ENCODE measurements at regions not wholly inside any gene's neighbourhood (a gene's known extent, or its start where the extent isn't known, plus 50 kb on each side); places are given as distances from the start of the nearest gene placed in this dataset.
"Not testable (repeated sequence)": the region's sequence is repeated elsewhere in the genome, so short reads cannot be mapped to it uniquely, and the experiment has no call there.

DNA sequence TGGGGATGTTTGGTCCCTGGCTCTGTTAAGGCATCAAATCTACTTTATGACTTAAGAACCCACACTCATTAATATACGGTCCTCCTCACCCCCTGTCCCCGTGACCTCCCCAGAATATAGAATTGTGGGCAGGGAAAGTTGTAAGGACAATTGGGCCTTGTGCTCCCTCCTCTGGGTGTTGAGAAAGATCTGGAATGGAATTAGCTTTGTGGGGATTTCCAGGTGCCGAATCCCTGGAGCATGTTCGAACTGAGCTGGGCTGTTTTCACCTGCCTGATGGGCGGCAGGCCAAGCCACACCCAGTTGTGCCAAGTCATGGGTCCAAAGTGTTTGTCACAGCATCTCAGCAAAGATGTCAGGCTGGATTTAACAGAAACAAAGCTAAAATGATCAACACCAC, 349.3 kb upstream of the KLF3 start:
- DNase-seq, result no peak

DNA sequence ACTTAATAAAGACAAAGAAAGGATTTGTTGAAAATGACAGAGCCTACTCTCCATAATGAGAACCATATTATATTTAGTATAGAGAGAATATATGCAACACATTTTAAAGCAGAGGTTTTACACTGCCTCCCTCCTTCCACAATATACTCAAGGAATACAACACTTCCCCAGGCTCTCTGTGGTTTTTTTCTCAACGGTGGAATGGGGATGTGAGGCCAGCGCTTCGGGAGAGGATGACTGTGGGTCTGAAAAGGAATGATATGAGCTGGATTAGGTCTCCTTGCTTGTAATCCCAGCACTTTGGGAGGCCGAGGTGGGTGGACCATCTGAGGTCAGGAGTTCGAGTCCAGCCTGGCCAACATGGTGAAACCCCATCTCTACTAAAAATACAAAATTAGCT, 348.7 kb upstream of the KLF3 start:
- no peak for DNase-seq

DNA sequence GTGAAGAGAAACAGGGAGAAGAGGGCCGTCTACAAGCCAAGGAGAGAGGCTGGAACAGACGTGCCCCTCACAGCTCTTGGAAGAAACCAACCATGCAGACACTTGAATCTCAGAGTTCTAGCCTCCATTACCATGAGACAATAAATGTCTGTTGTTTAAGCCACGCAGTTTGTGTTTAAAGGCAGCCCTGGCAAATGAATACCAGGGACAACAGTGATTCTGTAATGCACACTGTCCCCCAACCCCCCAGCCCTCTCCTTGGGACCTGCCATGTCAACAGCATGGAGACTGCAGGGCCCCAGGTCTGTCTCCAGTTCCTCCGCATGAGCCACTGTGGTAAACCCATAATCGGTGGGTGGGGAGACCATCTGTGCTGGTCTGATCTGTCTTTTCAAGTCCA, 348.0 kb upstream of the KLF3 start:
- no peak for DNase-seq

DNA sequence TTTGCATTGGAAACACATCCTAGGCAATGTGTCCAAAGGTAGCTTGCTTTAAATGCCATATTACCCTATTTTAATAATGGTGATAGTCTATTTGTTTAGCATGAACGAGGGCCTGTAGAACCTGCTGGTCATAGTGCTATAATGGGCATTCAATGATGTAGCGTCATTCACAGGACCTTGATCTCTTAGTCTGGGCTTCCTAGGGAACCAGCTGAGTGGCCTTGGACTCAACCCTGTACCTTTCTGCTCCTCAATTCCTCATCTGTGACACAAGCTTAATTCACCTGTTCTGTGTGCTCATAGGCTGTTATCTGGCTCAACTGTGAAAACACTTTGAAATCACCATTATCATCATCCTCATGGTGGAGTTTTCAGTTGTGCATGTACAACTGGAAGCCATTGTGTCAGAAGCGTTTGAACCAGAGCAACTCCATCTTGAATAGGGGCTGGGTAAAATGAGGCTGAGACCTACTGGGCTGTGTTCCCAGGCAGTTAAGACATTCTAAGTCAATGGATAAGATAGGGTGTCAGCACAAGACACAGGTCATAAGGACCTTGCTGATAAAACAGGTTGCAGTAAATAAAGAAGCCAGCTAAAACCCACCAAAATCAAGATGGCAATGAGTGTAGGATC, 346.8 kb upstream of the KLF3 start:
- no peak for DNase-seq

DNA sequence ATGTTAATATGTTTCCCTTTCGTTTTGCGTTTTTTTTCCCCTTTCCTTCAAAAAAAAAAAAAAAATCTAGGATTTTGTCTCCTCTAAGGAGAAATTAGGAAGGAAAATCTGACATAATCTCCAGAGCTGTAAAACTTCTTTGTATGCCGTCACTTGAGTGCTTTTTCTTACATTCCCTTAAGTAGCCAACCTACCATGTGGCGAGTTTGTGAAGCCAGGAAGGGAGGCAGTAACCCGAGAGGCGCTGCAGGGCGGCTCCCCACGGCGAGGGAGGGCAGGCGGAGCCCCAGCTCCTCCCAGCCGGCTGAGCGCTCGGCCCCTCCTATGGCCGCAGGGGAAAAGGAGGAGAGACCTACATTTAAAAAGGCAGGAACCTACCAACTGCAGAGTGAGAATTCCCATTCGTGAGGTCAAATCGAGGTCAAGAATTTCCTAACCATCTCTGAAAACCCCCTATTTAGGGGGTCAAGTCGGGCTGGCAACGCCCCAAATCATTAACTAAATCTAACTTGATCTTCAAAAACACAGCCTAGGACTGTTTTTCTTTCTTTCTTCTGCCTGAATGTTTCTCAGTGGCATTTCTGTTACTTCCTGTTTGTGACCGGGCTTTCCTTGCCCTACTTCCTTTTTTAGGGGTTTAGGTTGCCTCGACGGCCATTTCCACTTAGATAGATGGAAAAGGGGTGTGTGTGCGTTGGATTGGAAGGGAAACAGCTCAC, 345.1 kb upstream of the KLF3 start:
- DNase-seq, result peak; percentile 68 to 79

DNA sequence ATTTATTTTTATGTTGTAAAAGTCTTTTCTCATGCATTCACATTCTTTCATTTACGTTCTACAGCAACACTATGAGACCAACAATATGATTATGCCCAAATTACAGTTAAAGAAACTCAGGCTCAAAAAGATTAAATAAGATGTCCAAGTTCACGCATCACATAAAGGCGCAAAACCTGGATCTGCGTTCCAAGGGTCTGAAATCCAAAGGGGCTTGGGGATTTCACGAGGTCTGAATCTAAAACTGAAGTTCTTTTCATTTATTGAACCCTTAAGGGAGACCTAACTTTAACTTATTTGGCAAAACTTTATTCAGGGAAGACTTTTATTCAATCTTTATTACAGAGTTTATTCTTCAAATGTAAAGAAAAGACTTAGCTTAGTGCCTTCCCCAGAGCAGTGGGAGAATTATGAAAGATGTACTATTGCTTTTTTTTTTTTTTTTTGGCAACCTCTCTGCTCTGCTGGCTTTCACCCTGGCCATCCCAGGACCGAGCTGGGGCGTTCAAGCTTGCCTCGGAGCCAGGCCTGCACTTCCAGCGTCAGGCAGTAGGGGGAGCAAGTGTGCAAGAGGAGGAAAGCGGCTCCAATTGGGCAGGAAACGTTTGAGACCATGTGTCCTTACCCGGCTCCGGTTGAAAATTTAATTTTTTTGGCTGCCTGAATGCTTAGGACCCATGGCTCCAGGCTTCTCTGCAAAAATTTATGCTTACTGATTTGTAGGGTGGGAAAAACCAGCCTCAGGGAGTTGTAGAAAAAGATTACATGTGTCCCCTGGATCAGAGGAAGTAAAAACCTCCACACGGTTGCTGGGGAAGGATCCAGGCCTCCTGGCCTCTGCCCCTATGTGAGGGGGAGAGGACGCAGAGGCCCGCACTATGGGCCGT, 344.3 kb upstream of the KLF3 start:
- DNase-seq, result peak; percentile 86 to 90

DNA sequence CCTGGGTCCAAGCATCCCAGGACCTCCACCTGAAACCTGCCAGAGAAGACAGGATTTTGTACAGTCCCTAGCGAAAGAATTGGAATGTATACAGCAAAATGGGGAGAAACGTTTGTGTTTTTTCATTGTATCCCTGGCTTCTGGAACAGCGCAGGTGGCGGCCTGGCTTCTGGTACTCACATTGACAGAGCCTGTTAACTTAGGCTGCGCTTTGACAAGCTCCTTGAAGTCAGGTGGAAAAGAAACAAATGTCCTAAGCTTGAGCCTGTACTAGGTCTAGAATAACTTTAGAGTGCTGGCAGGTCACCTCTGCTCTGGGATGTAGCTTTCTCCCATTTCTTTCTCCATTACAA, 343.7 kb upstream of the KLF3 start:
- DNase-seq, result no peak

DNA sequence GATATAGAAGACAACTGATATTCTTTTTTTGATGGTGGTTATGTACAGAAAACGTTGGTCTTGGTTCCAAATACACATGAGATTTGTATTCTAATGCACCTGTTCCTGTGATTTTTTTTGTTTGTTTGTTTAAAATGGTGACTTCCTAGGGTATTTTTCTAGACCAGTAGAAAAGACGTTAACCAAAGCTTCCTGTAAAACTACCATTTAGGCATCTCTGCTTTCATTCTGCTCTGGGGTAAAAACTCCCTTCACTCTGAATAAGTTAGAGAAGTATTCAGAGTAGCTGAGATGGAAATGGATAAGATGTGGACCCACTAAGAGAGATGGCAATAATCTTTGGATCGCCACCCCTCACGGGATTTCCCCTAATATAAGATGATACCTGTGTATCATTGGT, 343.2 kb upstream of the KLF3 start:
- DNase-seq, result no peak

DNA sequence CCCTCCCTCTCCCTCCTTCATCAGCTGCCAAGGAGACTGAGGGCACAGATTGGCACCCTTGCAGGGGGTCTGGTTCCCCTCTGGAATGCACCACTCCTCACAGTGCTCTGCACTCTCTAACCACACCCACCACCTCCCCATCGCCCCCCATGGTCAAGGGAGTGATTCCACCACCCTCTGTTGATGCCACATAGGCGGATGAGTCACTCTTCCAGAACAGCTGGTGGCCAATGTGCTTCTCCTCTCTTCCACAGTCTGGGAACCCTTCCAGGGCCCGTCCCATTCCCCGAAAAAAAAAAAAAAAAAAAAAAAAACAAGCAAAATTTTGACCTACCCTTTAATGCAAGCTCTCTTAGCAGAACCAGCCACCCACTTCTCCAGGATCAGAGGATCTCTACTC, 341.3 kb upstream of the KLF3 start:
- no peak for DNase-seq

DNA sequence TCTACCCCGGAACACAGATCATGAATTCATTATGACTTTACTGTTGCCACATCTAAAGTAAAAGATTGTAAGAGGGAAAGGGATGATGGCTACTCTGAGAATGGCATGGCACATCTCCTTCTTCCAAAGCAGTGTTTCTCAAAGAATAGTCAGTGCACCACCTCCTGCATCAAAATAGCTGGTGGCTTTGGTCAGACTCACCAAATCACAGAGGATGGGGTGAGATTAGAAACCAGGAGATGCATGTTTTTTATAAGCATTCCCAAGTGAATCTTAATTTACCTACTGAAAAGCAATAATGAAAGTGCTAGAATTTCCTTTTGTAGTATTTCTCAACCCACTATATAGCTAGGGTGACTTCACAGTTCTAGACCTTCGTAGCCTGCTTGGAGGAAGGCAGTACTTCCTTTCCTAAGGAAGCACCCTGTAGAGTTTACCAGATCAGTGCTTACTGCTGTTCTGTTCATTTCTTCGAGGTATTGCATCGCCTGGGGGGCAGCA, 340.8 kb upstream of the KLF3 start:
- no peak for DNase-seq

DNA sequence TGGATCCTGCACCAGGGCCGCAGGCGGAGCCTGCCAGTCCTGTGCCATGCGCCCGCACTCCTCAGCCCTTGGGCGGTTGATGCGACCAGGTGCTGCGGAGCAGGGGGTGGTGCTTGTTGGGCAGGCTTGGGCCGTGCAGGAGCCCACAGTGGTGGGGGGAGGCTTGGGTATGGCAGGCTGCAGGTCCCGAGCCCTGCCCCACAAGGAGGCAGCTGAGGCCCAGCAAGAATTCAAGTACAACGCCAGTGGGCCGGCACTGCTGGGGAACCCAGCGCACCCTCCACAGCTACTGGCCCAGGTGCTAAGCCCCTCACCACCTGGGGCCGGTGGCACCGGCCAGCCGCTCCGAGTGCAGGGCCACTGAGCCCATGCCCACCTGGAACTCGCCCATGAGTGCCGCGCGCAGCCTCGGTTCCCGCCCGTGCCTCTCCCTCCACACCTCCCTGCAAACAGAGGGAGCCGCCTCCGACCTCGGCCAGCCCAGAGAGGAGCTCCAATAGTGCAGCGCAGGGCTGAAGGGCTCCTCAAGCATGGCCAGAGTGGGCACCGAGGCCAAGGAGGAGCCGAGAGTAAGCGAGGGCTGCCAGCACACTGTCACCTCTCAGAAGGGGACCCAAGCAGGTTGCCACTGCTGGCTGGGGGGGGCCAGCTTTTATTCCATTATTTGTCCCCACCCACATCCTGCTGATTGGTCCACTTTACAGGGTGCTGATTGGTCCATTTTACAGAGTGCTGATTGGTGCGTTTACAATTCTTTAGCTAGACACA, 339.0 kb upstream of the KLF3 start:
- DNase-seq, result no peak

DNA sequence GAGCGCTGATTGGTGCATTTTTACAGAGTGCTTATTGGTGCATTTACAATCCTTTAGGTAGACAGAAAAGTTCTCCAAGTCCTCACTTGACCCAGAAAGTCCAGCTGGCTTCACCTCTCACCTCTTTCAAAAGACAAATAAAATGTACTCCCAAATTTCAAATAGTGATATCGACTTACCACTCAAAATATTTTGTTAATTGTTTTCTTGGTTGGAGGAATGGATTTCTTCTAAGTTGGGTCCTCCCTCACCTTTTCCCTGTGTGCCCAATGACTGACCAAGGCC, 338.4 kb upstream of the KLF3 start:
- no peak for DNase-seq

DNA sequence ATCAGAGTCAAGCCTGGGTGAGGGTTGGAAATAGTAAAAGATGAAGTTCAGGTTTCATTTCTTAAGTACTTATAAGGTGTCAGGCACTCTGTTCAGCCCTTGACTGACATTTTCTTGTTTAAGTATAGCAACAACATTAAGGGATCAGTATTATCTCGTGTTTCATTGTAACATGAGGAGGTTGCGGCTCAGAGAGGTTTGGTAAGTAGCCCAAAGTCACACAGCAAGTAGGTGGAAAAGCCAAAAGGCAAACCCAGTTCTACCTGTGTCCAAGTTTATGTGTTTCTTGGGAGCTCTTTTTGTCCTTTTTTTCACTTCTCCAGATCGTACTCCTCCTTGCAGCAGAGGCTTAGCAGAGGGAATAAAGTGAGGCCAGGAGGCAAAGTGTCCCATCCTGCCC, 337.5 kb upstream of the KLF3 start:
- no peak for DNase-seq

DNA sequence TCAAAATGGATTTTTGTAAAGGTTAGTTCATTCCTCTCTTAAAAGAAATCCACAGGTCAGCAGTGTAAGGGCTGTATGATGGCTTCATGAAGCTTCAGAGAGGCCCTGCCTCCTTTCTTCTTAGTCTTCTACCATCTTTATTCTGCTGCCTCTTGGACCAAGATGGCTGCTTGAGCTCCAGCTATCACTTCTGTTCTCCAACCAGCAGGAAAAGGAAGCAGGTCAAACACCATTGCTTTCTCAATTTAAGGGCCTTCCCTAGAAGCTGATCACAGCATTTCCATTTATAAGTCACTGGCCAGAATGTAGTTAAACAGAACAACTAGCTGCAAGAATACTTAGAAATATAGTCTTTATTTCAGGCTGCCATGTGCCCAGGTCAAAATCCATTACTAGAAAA, 336.8 kb upstream of the KLF3 start:
- DNase-seq, result no peak

DNA sequence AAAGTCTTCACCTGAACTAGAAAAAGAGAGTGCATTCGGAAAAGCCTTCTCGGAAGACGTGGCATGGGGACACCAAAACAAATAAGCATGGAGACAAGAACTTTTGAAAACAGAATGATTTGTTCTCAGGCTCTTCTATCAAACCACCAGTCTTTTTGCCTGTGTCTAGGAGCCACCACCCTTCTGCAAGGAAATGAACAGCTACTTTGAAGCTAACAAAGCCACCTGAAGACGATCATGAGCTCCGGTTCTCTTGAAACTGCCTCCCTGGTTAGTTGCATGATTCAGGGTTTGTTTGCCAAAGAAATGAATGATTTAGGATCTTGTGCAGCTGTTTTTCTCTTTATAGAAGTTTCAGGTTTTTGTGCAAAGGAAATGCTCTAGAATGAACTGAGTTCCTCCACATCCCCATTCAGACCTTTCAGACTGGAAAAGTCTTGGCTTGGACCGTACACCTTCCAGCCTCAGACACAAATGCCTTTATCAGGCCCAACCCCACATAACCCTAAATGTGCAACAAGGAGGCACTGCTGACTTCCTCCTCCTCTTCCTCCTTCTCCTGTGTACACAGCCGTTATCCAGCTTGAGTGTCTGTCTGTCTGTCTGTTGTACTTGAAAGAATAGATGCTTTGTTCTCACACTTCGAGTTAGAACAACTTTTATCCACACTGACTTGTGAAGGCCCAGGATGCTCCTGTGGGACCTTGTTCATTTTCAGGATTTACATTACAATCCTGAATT, 334.8 kb upstream of the KLF3 start:
- peak; percentile 27 to 34 for DNase-seq

DNA sequence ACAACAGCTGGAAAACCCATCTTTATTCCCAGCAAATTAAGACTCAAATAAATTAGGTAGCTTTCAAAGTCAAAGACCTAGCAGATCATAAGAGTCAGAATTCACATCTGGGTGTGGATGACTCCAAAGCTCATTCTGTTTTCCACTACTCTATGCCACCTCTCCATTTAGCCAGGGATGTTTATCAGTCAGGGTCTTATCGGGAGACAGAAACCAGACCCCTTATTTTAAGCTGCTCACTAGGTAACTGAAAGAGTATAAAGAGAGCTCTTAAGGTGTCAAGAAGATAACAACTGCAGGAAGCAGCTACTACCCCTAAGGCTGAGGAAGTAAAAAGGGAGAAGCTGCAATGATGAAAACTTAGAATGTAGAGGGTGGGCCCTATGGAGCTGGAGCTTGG, 333.7 kb upstream of the KLF3 start:
- DNase-seq, result no peak

DNA sequence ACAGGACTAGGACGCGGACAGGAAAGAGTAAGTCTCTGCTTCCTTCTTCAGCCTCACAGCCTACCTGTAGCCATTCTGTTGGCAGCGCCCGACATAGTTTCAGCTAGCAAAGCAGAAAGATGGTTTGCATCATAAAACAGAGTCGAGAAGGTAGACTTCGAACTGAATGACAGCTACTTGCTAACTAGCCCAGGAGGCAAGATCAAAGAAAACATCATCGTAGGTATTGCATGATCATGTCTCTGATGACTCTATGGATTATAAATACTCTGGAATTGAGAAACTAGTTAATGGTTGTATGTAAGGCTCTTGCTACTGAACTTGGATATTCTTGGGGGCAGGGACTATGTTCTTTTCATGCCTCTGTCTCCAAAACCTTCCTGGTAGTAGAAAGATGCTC, 333.1 kb upstream of the KLF3 start:
- no peak for DNase-seq

DNA sequence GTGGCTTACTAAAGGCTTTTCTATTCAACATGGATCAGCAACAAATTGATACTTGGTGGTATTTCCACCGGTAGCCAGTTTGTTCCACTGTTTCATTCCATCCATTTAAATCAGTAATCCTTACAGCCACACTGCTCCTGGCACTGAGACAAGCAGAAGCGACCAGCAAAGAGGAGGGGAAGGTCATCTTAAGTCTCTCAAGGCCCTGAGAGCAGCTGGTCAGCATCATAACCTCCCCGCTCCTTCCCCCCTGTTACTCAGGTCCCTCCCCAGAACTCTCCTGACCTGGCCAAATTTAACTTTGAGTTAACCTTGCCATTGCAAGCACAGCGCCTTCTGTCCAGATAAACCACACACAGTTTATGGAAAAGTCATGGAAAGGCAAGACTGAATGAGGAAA, 331.3 kb upstream of the KLF3 start:
- DNase-seq, result no peak

DNA sequence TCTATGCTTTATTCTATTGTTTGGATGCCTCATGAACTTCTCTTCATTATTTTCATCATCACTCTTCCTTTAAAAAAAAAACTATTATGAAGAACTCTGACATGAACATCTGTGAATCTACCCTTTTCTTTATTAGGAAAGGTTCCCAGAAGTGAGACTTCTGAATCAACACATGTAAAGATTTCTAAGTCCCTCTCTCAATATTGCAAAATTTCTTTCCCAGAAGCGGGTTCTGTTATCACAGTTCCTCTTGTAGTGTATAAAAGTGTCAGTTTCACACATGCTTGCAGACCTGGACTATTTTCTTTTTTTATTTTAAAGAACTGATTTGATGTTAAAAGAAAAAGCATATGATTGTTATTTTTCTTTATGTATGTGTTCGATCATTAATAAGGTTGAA, 330.8 kb upstream of the KLF3 start:
- DNase-seq, result no peak

DNA sequence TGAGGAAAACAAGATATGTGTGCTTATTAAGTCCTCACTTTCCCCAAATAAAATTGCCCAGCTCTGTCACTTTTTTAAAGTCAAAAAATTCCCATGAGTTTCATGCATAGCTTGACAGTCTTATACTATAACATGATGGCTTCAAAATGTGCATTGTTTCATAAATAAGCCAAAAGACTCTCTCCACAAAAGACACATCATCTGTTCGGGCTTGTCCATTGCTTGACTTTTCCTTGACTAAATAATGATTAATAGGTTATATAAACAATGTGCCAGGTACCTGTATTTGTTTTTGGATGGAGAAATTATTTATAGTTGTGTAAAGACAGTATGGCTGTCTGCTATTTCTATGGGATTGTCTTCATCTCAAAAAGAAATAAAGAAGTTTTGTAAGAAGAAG, 329.2 kb upstream of the KLF3 start:
- no peak for DNase-seq

DNA sequence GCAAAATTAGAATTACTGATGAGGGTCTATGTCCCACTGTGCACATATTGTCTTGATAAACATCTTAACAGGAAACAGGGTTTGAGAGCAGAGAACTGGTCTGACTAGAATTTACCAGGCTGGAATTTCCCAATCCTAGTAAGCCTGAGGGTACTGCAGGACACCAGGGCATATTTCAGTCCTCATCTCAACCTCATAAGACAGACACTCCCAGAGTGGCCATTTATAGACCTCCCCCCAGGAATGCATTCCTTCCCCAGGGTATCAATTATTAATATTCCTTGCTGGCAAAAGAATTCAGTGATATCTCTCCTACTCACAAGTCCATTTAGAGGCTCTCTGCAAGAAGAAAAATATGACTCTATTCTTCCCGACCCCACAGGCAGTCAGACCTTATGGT, 325.1 kb upstream of the KLF3 start:
- DNase-seq, result not testable (repeated sequence)

DNA sequence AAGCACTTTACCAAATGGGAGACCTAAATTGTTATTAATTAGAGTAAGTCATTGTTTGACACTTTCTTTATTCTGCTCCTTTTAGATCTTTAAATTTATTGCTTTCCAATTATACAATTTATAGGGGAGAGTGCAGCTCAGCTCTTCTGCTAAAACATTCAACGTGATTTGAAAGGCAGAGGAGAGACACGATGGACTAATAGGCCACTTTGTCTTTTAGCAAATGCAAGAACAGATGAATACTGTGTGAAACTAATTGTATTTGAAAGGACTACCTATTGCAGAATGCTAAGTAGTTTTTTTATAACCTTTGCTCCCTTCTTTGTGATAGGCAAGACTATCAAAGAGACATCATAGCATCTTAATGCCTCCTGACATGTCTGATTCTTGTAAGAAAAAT, 320.4 kb upstream of the KLF3 start:
- DNase-seq, result no peak

DNA sequence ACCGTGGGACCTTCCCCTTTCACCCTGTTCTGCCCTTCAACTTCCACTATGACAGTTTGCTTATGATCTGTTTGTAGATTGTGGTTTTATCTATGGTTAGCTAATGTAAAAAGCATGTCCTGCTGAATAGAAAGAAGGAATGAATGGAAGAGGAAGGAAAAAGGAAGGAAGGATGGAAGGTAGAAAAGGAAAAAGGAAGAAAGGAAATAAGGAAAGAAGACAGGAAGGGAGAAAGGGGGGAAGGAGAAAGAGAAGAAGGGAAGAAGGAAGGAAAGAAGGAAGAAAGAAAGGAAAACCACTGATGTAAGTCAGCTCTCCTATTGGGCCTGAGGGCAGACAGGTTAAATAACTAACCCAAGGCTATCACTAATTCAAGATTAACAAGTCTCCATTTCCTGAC, 319.1 kb upstream of the KLF3 start:
- DNase-seq, result no peak

Data from CD4-positive, alpha-beta T cell treated with Interferon alpha-2 for 1 hour (primary cell).